DOHH2 (cell line): ENCODE measurements at regions not wholly inside any gene's neighbourhood (a gene's known extent, or its start where the extent isn't known, plus 50 kb on each side); places are given as distances from the start of the nearest gene placed in this dataset.

Experiments used
- H3F3A ChIP-seq: fragments of 200-600 bp; sonication (generic), shearing (Covaris generic); 2 replicates; pipeline ENCODE4 v1.6.0; 2016; ENCODE audit warnings: antibody characterized with exemption, mild to moderate bottlenecking; ENCODE audit not compliant: control insufficient read depth, insufficient read depth
- H3K27ac ChIP-seq: fragments of 200-600 bp; sonication (generic); 2 replicates; pipeline ENCODE4 v1.5.1; 2014; ENCODE audit warnings: low read depth, mild to moderate bottlenecking, low read length, moderate library complexity
- H3K27me3 ChIP-seq: fragments of 200-600 bp; sonication (generic); 2 replicates; pipeline ENCODE4 v1.6.1; 2014; ENCODE audit warnings: mild to moderate bottlenecking, low read length, mixed read lengths; ENCODE audit not compliant: control insufficient read depth
- H3K36me3 ChIP-seq: fragments of 200-600 bp; sonication (generic); 2 replicates; pipeline ENCODE4 v1.6.1; 2014; ENCODE audit warnings: mild to moderate bottlenecking, low read length, moderate library complexity, mixed read lengths; ENCODE audit not compliant: control insufficient read depth
- H3K4me1 ChIP-seq: fragments of 200-600 bp; sonication (generic); 2 replicates; pipeline ENCODE4 v1.6.1; 2014; ENCODE audit warnings: mild to moderate bottlenecking, low read length, mixed read lengths; ENCODE audit not compliant: control insufficient read depth
- H3K4me2 ChIP-seq: fragments of 200-600 bp; sonication (generic); 2 replicates; pipeline ENCODE4 v1.6.0; 2014; ENCODE audit warnings: mild to moderate bottlenecking, low read length, moderate library complexity
- H3K4me3 ChIP-seq: fragments of 200-600 bp; sonication (generic); 2 replicates; pipeline ENCODE4 v1.5.1; 2014; ENCODE audit warnings: mild to moderate bottlenecking, low read length, mixed read lengths
- H3K79me2 ChIP-seq: fragments of 200-600 bp; sonication (generic); 2 replicates; pipeline ENCODE4 v1.6.1; 2014; ENCODE audit warnings: mild to moderate bottlenecking, low read length, mixed read lengths; ENCODE audit not compliant: control insufficient read depth
- H3K9me2 ChIP-seq: fragments of 200-600 bp; sonication (generic); replicated peaks from 2 replicates; pipeline ENCODE4 v1.6.1; 2014; ENCODE audit warnings: mild to moderate bottlenecking, low read length, mixed read lengths; ENCODE audit not compliant: control insufficient read depth
- H3K9me3 ChIP-seq: fragments of 200-600 bp; sonication (generic); 2 replicates; pipeline ENCODE4 v1.6.1; 2014; ENCODE audit warnings: antibody characterized with exemption, low read length, mixed read lengths; ENCODE audit not compliant: control insufficient read depth, insufficient read depth
- H4K20me1 ChIP-seq: fragments of 200-600 bp; sonication (generic); 2 replicates; pipeline ENCODE4 v1.6.0; 2014; ENCODE audit warnings: low read depth, mild to moderate bottlenecking, antibody characterized with exemption, low read length, moderate library complexity; ENCODE audit not compliant: control insufficient read depth, insufficient read depth
- EZH2phosphoT487 ChIP-seq: fragments of 200-600 bp; sonication (generic); IDR thresholded peaks from 2 replicates; pipeline ENCODE4 v1.6.1; 2017; ENCODE audit warnings: borderline replicate concordance, mild to moderate bottlenecking, antibody characterized with exemption, low read length, moderate library complexity, mixed read lengths
- TF ChIP-seq, protein P1 (sequence below): fragments of 200-600 bp; sonication (generic); IDR thresholded peaks from one replicate; pipeline ENCODE4 v1.5.1; 2014; ENCODE audit warnings: antibody characterized with exemption, mild to moderate bottlenecking, low read depth, low read length; ENCODE audit not compliant: poor library complexity, severe bottlenecking

DNA sequence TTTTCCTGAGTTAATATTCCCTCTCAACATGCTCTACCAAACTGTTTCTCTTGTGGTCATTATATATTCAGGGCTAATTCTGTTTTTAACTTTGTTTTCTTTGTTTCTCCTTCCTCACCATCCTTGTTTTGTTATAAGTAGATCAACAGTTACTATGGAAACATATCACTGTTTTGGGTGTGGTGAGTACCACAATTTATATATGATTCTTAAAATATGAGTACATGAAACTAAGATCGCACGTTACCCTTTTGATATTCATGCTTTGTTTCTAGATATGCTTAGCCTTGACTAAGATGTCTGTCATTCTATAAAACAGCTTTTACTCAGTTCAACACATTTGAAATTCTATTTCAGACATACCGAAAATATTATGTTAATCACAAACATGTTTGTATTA is 232.3 kb upstream of the ITGA4 start:
- no peak for TF ChIP-seq EZH2phosphoT487
- TF ChIP-seq, protein P1, sequence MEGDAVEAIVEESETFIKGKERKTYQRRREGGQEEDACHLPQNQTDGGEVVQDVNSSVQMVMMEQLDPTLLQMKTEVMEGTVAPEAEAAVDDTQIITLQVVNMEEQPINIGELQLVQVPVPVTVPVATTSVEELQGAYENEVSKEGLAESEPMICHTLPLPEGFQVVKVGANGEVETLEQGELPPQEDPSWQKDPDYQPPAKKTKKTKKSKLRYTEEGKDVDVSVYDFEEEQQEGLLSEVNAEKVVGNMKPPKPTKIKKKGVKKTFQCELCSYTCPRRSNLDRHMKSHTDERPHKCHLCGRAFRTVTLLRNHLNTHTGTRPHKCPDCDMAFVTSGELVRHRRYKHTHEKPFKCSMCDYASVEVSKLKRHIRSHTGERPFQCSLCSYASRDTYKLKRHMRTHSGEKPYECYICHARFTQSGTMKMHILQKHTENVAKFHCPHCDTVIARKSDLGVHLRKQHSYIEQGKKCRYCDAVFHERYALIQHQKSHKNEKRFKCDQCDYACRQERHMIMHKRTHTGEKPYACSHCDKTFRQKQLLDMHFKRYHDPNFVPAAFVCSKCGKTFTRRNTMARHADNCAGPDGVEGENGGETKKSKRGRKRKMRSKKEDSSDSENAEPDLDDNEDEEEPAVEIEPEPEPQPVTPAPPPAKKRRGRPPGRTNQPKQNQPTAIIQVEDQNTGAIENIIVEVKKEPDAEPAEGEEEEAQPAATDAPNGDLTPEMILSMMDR = no peak
- no peak overlapping the region for H3K27ac ChIP-seq
- peaks cover 4% of the 10 kb centered on the region for H3K4me1 ChIP-seq
- H3K4me2 ChIP-seq = no peak overlapping the region
- H3K9me3 ChIP-seq = no peaks in the 10 kb centered on the region
- H3K9me2 ChIP-seq = no peaks in the 10 kb centered on the region
- no peak overlapping the region for H3K4me3 ChIP-seq
- H4K20me1 ChIP-seq = no peaks in the 10 kb centered on the region
- H3F3A ChIP-seq = no peaks in the 10 kb centered on the region
- H3K79me2 ChIP-seq = no peaks in the 10 kb centered on the region
- no peaks in the 10 kb centered on the region for H3K36me3 ChIP-seq
- no peaks in the 10 kb centered on the region for H3K27me3 ChIP-seq

DNA sequence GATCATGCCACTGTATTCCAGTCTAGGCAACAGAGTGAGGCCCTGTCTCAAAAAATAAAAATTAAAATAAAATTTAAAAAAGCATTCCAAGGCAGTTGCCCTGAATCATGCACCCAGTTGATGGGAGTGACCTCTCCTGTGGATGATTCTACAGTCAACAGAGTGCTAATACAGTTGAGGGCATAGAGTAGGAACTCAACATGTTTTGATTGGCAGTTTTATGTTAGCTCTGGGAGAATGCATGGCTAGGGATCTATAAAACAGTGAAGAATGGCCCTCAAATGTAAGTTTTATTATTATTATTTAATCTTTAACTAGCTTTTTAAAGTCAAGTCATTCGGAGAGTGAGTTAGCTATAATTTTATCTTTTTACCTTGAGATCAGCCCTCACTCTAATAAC is 228.5 kb upstream of the ITGA4 start:
- Histone ChIP-seq H3K79me2 (no peaks in the 10 kb centered on the region), H3K4me2 (no peak overlapping the region), H3F3A (no peaks in the 10 kb centered on the region), H3K27ac (no peak overlapping the region), H3K9me2 (no peaks in the 10 kb centered on the region), H3K36me3 (no peaks in the 10 kb centered on the region), H3K4me3 (no peak overlapping the region), H4K20me1 (no peaks in the 10 kb centered on the region), H3K27me3 (no peaks in the 10 kb centered on the region), H3K4me1 (no peaks in the 10 kb centered on the region), H3K9me3 (no peaks in the 10 kb centered on the region)
- TF ChIP-seq, protein P1 = no peak
- no peak for TF ChIP-seq EZH2phosphoT487

DNA sequence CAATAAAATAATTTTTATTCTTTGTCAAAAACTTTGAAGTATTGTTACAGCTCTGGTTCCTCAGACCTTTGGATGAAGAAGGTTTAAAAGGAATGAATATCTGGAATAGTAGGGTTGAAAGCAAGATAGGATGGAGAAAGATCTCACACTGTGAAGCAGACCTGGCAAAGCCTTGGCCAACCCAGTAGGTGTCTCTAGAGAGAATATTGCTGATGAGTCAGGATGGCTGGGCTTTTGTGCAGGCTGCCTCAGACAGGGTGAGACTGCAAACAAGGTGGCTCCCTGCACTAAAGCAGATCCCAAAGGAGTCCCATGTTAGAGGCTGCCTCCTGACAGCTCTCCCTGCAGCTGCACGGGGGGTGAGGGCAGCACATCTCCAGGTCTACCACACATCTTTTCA is 226.0 kb upstream of the ITGA4 start:
- H3K79me2 ChIP-seq = no peaks in the 10 kb centered on the region
- no peak overlapping the region for H3K4me3 ChIP-seq
- H3K4me1 ChIP-seq = no peaks in the 10 kb centered on the region
- H3K4me2 ChIP-seq = no peak overlapping the region
- TF ChIP-seq, protein P1 = no peak
- TF ChIP-seq EZH2phosphoT487 = no peak
- H4K20me1 ChIP-seq = no peaks in the 10 kb centered on the region
- H3K27me3 ChIP-seq = no peaks in the 10 kb centered on the region
- no peak overlapping the region for H3K27ac ChIP-seq
- no peaks in the 10 kb centered on the region for H3K36me3 ChIP-seq
- H3F3A ChIP-seq = no peaks in the 10 kb centered on the region
- no peaks in the 10 kb centered on the region for H3K9me2 ChIP-seq
- H3K9me3 ChIP-seq = no peaks in the 10 kb centered on the region
